22Rv1 (cell line): ENCODE measurements at regions not wholly inside any gene's neighbourhood (a gene's known extent, or its start where the extent isn't known, plus 50 kb on each side); places are given as distances from the start of the nearest gene placed in this dataset.

Experiments
- ZFX ChIP-seq: fragments of 450-650 bp; IDR thresholded peaks from 2 replicates; pipeline ENCODE4 v1.6.1; 2017; ENCODE audit warnings: antibody characterized with exemption, borderline replicate concordance
- TF ChIP-seq, protein P1 (sequence below): fragments of 450-650 bp; IDR thresholded peaks from 2 replicates; pipeline ENCODE4 v1.5.1; 2017; ENCODE audit warnings: mild to moderate bottlenecking

DNA sequence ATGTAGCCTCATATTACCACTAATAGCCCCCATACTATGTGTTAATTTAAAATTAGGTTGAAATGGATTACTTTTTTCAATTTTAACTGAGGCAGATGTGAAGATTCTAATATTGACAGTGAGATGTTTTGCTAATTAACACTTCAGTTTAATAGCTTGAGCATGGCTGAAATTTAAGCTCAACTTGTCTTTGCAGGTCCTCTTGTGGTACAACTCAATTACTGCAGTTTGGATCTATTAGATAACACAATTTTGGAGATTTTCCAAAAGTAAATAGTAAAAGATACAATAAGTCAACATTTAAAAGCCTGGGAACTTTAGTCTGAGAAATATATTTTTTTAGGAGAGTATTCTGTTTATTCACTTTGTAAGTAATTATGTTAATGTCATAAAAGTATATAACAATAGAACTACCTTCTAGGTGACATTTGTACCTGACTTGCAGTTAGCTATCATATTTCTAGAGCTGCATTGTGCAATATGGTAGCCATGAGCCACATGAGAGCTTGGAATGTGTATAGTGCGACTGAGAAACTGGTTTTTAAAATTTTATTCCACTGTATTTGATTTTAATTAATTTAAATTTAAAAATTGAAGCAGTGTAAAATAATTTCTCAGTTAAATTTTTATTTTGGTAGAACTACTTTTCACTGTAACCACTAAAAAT, 73.1 kb upstream of the FMR1 start:
- TF ChIP-seq, protein P1, sequence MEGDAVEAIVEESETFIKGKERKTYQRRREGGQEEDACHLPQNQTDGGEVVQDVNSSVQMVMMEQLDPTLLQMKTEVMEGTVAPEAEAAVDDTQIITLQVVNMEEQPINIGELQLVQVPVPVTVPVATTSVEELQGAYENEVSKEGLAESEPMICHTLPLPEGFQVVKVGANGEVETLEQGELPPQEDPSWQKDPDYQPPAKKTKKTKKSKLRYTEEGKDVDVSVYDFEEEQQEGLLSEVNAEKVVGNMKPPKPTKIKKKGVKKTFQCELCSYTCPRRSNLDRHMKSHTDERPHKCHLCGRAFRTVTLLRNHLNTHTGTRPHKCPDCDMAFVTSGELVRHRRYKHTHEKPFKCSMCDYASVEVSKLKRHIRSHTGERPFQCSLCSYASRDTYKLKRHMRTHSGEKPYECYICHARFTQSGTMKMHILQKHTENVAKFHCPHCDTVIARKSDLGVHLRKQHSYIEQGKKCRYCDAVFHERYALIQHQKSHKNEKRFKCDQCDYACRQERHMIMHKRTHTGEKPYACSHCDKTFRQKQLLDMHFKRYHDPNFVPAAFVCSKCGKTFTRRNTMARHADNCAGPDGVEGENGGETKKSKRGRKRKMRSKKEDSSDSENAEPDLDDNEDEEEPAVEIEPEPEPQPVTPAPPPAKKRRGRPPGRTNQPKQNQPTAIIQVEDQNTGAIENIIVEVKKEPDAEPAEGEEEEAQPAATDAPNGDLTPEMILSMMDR = peak; percentile 55
- TF ChIP-seq ZFX = no peak
